Smooth muscle cell of the brain vasculature (primary cell): ENCODE measurements at regions not wholly inside any gene's neighbourhood (a gene's known extent, or its start where the extent isn't known, plus 50 kb on each side); places are given as distances from the start of the nearest gene placed in this dataset.

Experiments
- DNase-seq: peaks from one replicate; pipeline ENCODE4 v3.0.0-alpha.2; 2012; ENCODE audit warnings: low read depth, low spot score

GRCh38 chr21:35849144-35849543, 211.2 kb downstream of the SETD4 start:
- DNase-seq = no peak

- DNase-seq = no peak
Measured at GRCh38 chr21:35843911-35844667, 216.2 kb downstream of the SETD4 start.

GRCh38 chr21:35840949-35841348, 219.4 kb downstream of the SETD4 start:
- no peak for DNase-seq

GRCh38 chr21:35840197-35840799, 220.0 kb downstream of the SETD4 start:
- peak; percentile 74 for DNase-seq

- no peak for DNase-seq
Measured at GRCh38 chr21:35838987-35839763, 221.2 kb downstream of the SETD4 start.

- no peak for DNase-seq
Measured at GRCh38 chr21:35838350-35838749, 222.0 kb downstream of the SETD4 start.

- DNase-seq = no peak
Measured at GRCh38 chr21:35833991-35834390, 226.3 kb downstream of the SETD4 start.

- DNase-seq = no peak
Measured at GRCh38 chr21:35833388-35833787, 226.9 kb downstream of the SETD4 start.

GRCh38 chr21:35831230-35831629, 229.1 kb downstream of the SETD4 start:
- DNase-seq = no peak

- no peak for DNase-seq
Measured at GRCh38 chr21:35829067-35829466, 231.3 kb downstream of the SETD4 start.

- no peak for DNase-seq
Measured at GRCh38 chr21:35828161-35828560, 232.2 kb downstream of the SETD4 start.

- no peak for DNase-seq
Measured at GRCh38 chr21:35827004-35827403, 233.3 kb downstream of the SETD4 start.

- DNase-seq = no peak
Measured at GRCh38 chr21:35825370-35826353, 234.7 kb downstream of the SETD4 start.

GRCh38 chr21:35824136-35824535, 236.2 kb downstream of the SETD4 start:
- no peak for DNase-seq

GRCh38 chr21:35819134-35819533, 241.2 kb downstream of the SETD4 start:
- DNase-seq = no peak

- DNase-seq = no peak
Measured at GRCh38 chr21:35818597-35818996, 241.7 kb downstream of the SETD4 start.

- no peak for DNase-seq
Measured at GRCh38 chr21:35814858-35815619, 245.3 kb downstream of the SETD4 start.

- no peak for DNase-seq
Measured at GRCh38 chr21:35812679-35813078, 247.6 kb downstream of the SETD4 start.

- DNase-seq = no peak
Measured at GRCh38 chr21:35811191-35811806, 249.0 kb downstream of the SETD4 start.

- DNase-seq = no peak
Measured at GRCh38 chr21:35810431-35810970, 249.8 kb downstream of the SETD4 start.
